ENCODE measurements at regions not wholly inside any gene's neighbourhood (a gene's known extent, or its start where the extent isn't known, plus 50 kb on each side); places are given as distances from the start of the nearest gene placed in this dataset.

DNA sequence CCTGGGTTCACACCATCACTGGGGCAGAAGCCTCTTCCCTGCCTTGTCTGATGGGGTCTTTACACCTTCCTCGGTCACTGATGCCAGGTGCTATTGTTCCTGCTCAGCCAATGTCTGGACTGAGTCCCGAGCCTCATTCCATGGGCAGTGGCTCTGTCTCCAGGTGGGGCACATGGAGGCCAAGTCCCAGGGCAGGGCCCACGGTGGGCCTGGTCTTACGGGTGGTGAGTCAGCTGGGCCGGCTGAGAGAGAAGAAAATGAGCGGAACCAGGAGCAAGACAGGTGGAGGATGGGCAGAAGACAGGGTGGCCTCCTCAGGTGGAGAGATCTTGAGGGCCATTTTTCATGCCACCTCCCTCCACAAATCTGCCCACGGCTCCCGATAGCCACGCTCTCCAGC is 131.7 kb upstream of the FAM20C start:
- TF ChIP-seq, protein P1, sequence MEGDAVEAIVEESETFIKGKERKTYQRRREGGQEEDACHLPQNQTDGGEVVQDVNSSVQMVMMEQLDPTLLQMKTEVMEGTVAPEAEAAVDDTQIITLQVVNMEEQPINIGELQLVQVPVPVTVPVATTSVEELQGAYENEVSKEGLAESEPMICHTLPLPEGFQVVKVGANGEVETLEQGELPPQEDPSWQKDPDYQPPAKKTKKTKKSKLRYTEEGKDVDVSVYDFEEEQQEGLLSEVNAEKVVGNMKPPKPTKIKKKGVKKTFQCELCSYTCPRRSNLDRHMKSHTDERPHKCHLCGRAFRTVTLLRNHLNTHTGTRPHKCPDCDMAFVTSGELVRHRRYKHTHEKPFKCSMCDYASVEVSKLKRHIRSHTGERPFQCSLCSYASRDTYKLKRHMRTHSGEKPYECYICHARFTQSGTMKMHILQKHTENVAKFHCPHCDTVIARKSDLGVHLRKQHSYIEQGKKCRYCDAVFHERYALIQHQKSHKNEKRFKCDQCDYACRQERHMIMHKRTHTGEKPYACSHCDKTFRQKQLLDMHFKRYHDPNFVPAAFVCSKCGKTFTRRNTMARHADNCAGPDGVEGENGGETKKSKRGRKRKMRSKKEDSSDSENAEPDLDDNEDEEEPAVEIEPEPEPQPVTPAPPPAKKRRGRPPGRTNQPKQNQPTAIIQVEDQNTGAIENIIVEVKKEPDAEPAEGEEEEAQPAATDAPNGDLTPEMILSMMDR (IDR thresholded peaks at IDR 0.05) = no peak
- TF ChIP-seq POLR2AphosphoS5 (IDR thresholded peaks at IDR 0.05) (no peak), POLR2A (IDR thresholded peaks at IDR 0.05) (no peak)
